Sigmoid colon (tissue), 6 donors: ENCODE measurements at regions not wholly inside any gene's neighbourhood (a gene's known extent, or its start where the extent isn't known, plus 50 kb on each side); places are given as distances from the start of the nearest gene placed in this dataset.

ENCODE experiments used
- DNase-seq: peaks from one replicate; pipeline ENCODE4 v3.0.0-alpha.2; 2019
- H3K27ac ChIP-seq, 4 donors: fragments of 200-600 bp; sonication (generic); one replicate each; pipeline ENCODE4 v1.5.1; 2016 to 2019; ENCODE audit warnings: mild to moderate bottlenecking in 1 of 4
- H3K27me3 ChIP-seq, 3 donors: fragments of 200-600 bp; sonication (generic); one replicate each; pipeline ENCODE4 v1.5.1; 2019; ENCODE audit warnings: mild to moderate bottlenecking in 1 of 3
- H3K36me3 ChIP-seq, 4 donors: fragments of 200-600 bp; sonication (generic); one replicate each; pipeline ENCODE4 v1.5.1; 2016 to 2019
- H3K4me1 ChIP-seq, 4 donors: fragments of 200-600 bp; sonication (generic); one replicate each; pipeline ENCODE4 v1.5.1; 2017 to 2019
- H3K4me3 ChIP-seq, 4 donors: fragments of 200-600 bp; sonication (generic); one replicate each; pipeline ENCODE4 v1.5.1; 2017 to 2019; ENCODE audit warnings: mild to moderate bottlenecking in 2 of 4, moderate library complexity in 1 of 4
- H3K9me3 ChIP-seq, 4 donors: fragments of 200-600 bp in 3 of 4; sonication (generic) in 3 of 4; one replicate each; pipeline versions ENCODE4 v1.5.1 to v1.6.1; 2013 to 2019
- EP300 ChIP-seq, 4 donors: sonication (generic); formaldehyde crosslinking; IDR thresholded peaks; one replicate each; pipeline ENCODE4 v1.6.1; 2017; ENCODE audit warnings: antibody characterized with exemption in 4 of 4
- POLR2A ChIP-seq, 2 donors: fragments of 450-650 bp; IDR thresholded peaks; one replicate each; pipeline ENCODE4 v1.6.1; 2016; ENCODE audit warnings: antibody characterized with exemption in 2 of 2, mild to moderate bottlenecking in 2 of 2, moderate library complexity in 2 of 2
- POLR2AphosphoS5 ChIP-seq, 4 donors: sonication (generic); formaldehyde crosslinking; IDR thresholded peaks; one replicate each; pipeline ENCODE4 v1.6.1; 2017; ENCODE audit warnings: antibody characterized with exemption in 4 of 4
- WGBS, 2 donors: extraction: QIAGEN DNeasy Blood & Tissue Kit; methylation state at CpG; one replicate each; pipeline ENCODE4 v1.1.7; 2013; 5-methylcytosine and 5-hydroxymethylcytosine counted together
- intact Hi-C: fragments of 100-400 bp; cut with DNase I; formaldehyde crosslinking; loops from one replicate; pipeline ENCODE4 v1.15.1; 2023
- TF ChIP-seq, protein P1 (sequence below), 4 experiments: fragments of 450-650 bp in 3 of 4; fragments of 200-600 bp in 1 of 4; IDR thresholded peaks; one replicate each; pipeline ENCODE4 v1.5.1; 2016 to 2019; ENCODE audit warnings: antibody characterized with exemption in 4 of 4, mild to moderate bottlenecking in 3 of 4, moderate library complexity in 2 of 4
- donor health status: healthy with polysubstance abuse.
- donor health status: healthy.

DNA sequence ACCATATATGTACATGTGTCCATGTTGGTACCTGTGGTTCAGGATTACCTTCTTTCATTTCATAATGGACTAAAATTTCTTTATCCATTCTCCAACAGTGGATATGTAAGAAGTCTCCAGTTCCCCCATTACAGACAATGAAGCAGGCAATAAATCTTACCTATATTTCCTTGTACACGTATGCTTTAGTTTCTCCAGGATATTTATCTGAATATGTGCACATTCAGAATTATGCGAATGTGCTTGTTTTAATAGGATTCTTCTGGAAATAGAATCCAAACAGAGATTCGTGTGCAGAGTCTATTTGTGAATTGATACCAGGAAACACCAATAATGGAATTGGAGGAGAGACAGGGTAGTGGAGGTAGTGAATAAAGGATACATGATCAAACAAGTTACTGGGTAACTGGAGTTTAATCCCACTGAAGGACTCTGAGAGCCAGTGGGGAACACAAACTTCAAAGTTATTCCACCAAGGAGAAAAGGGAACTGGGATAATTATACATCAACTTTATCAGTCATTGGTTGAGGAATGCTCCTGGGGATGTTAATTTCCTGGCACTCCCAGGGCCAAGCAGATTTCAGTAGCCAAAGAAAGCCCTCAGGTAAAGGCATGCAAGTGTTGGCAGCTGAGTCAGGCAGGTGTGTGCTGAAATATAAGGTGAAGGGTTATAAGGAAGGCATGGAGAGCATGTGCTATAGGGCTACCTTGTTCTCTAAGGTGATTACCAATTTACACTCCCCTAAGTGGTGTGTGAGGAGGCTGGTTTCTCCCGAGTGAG, 374.9 kb upstream of the PBX1 start:
- WGBS, 2 donors, result 22 to 65% methylated on average over 4 of the region's 4 CpGs
- no peak overlapping the region for H3K27ac ChIP-seq
- intact Hi-C loops, result no loop called here
- H3K4me3 ChIP-seq, result no peak overlapping the region
- TF ChIP-seq, protein P1, sequence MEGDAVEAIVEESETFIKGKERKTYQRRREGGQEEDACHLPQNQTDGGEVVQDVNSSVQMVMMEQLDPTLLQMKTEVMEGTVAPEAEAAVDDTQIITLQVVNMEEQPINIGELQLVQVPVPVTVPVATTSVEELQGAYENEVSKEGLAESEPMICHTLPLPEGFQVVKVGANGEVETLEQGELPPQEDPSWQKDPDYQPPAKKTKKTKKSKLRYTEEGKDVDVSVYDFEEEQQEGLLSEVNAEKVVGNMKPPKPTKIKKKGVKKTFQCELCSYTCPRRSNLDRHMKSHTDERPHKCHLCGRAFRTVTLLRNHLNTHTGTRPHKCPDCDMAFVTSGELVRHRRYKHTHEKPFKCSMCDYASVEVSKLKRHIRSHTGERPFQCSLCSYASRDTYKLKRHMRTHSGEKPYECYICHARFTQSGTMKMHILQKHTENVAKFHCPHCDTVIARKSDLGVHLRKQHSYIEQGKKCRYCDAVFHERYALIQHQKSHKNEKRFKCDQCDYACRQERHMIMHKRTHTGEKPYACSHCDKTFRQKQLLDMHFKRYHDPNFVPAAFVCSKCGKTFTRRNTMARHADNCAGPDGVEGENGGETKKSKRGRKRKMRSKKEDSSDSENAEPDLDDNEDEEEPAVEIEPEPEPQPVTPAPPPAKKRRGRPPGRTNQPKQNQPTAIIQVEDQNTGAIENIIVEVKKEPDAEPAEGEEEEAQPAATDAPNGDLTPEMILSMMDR (IDR thresholded peaks at IDR 0.05), result no peak
- TF ChIP-seq POLR2AphosphoS5 (IDR thresholded peaks at IDR 0.05) (no peak), POLR2A (IDR thresholded peaks at IDR 0.05) (no peak), EP300 (IDR thresholded peaks at IDR 0.05) (no peak)
- DNase-seq, result no peak
- H3K4me1 ChIP-seq, result no peaks in the 10 kb centered on the region
- no peaks in the 10 kb centered on the region for H3K27me3 ChIP-seq
- no peaks in the 10 kb centered on the region for H3K9me3 ChIP-seq
- H3K36me3 ChIP-seq, result no peaks in the 10 kb centered on the region

DNA sequence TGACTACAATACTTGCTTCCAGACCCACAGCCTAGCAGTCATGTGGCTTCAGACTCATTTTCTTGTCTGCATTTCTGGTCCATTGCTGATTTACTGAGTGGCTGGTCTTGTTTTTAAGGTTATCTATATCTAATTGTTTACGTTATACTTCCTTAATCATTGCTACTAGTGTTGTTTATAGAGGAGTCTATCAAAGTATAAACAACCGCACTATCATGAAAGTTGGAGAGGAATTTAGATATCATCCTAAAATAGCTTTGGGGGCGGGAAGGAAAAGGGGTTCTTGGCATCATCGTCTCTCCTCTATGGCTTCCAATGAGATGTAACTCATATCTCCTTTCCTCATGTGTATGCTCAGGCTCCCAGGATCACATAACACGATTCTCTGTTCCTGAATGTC, 372.1 kb upstream of the PBX1 start:
- Histone ChIP-seq H3K4me3 (no peak overlapping the region), H3K27ac (no peak overlapping the region), H3K4me1 (no peaks in the 10 kb centered on the region), H3K36me3 (no peaks in the 10 kb centered on the region), H3K27me3 (no peaks in the 10 kb centered on the region), H3K9me3 (no peaks in the 10 kb centered on the region)
- no peak for DNase-seq
- intact Hi-C loops, result no loop called here
- TF ChIP-seq, protein P1 (IDR thresholded peaks at IDR 0.05), result no peak
- TF ChIP-seq POLR2AphosphoS5 (IDR thresholded peaks at IDR 0.05) (no peak), EP300 (IDR thresholded peaks at IDR 0.05) (no peak), POLR2A (IDR thresholded peaks at IDR 0.05) (no peak)
- WGBS, 2 donors, result 86 to 91% methylated on average over 5 of the region's 5 CpGs

DNA sequence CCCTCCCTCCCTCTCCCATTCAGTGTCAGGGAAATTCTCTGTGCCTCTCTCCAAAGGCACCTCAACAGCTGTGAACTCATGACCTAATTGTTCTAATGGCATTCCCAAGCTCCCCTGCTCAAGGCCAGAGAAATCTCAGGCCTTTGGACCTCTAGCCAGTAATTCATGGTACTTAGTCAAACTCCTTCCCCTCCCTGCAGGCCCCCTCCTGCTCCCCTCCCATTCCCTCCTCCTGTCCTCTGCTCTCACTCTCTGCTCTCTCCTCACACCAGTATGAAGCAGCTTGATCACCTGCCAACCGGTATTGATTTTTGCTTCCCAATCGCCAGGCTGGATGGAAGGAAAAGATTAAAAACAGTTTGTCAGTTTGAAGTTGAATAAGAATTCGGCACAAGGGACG, 370.5 kb upstream of the PBX1 start:
- no peaks in the 10 kb centered on the region for H3K27me3 ChIP-seq
- H3K36me3 ChIP-seq, result no peaks in the 10 kb centered on the region
- WGBS, 2 donors, result 52 to 81% methylated on average over 4 of the region's 4 CpGs
- intact Hi-C loops, result no loop called here
- H3K4me1 ChIP-seq, result no peaks in the 10 kb centered on the region
- H3K27ac ChIP-seq, result no peak overlapping the region
- no peak overlapping the region for H3K4me3 ChIP-seq
- no peaks in the 10 kb centered on the region for H3K9me3 ChIP-seq
- no peak for DNase-seq
- TF ChIP-seq EP300 (IDR thresholded peaks at IDR 0.05), result no peak
- TF ChIP-seq POLR2A (IDR thresholded peaks at IDR 0.05), result no peak
- TF ChIP-seq, protein P1 (IDR thresholded peaks at IDR 0.05), result no peak
- no peak for TF ChIP-seq POLR2AphosphoS5 (IDR thresholded peaks at IDR 0.05)

DNA sequence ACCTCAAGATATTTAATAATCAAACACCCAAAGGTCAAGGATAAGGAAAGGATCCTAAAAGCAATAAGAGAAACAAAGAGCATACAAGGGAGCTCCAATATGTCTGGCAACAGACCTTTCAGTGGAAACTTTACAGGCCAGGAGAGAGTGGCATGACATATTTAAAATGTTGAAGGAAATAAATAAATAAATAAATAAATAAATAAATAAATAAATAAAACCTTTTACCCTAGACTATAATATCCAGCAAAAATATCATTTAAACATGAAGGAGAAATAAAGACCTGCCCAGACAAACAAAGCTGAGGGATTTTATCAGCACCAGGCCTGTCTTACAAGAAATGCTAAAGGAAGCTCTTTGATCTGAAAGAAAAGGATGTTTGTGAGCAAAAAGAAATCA, 367.8 kb upstream of the PBX1 start:
- no peaks in the 10 kb centered on the region for H3K4me1 ChIP-seq
- no peaks in the 10 kb centered on the region for H3K36me3 ChIP-seq
- intact Hi-C loops, result no loop called here
- no peak overlapping the region for H3K4me3 ChIP-seq
- no peaks in the 10 kb centered on the region for H3K9me3 ChIP-seq
- no peak for DNase-seq
- no peaks in the 10 kb centered on the region for H3K27me3 ChIP-seq
- no peak overlapping the region for H3K27ac ChIP-seq
- no peak for TF ChIP-seq POLR2A (IDR thresholded peaks at IDR 0.05)
- TF ChIP-seq POLR2AphosphoS5 (IDR thresholded peaks at IDR 0.05), result no peak
- no peak for TF ChIP-seq EP300 (IDR thresholded peaks at IDR 0.05)
- TF ChIP-seq, protein P1 (IDR thresholded peaks at IDR 0.05), result no peak
